MG63 (cell line): ENCODE measurements at regions not wholly inside any gene's neighbourhood (a gene's known extent, or its start where the extent isn't known, plus 50 kb on each side); places are given as distances from the start of the nearest gene placed in this dataset.
"Not testable (repeated sequence)": the region's sequence is repeated elsewhere in the genome, so short reads cannot be mapped to it uniquely, and the experiment has no call there.

ENCODE experiments used
- DNase-seq: peaks from one replicate; pipeline ENCODE4 v3.0.0-alpha.2; 2020
- H3K27me3 ChIP-seq: fragments of 250-450 bp; sonication (Bioruptor Pico); 2 replicates; pipeline ENCODE4 v1.5.1; 2020; ENCODE audit warnings: mild to moderate bottlenecking, moderate library complexity
- H3K36me3 ChIP-seq: fragments of 250-450 bp; sonication (Bioruptor Pico); 2 replicates; pipeline ENCODE4 v1.5.1; 2020; ENCODE audit warnings: mild to moderate bottlenecking, moderate library complexity
- H3K4me3 ChIP-seq: fragments of 250-450 bp; sonication (Bioruptor Pico); 2 replicates; pipeline ENCODE4 v1.5.1; 2020; ENCODE audit warnings: mild to moderate bottlenecking, moderate library complexity
- H3K9me3 ChIP-seq: fragments of 250-450 bp; sonication (Bioruptor Pico); 2 replicates; pipeline ENCODE4 v1.5.1; 2020; ENCODE audit warnings: mild to moderate bottlenecking, moderate library complexity

- H3K9me3 ChIP-seq, DNase-seq, H3K27me3 ChIP-seq, H3K4me3 ChIP-seq, H3K36me3 ChIP-seq: not testable (repeated sequence)
Measured at GRCh38 chr5:11392-11791, 80.6 kb upstream of the PLEKHG4B start.

- no peaks in the 10 kb centered on the region for H3K36me3 ChIP-seq
- DNase-seq, result no peak
- no peaks in the 10 kb centered on the region for H3K9me3 ChIP-seq
- no peaks in the 10 kb centered on the region for H3K27me3 ChIP-seq
- no peak overlapping the region for H3K4me3 ChIP-seq
Measured at GRCh38 chr5:11898-12297, 80.1 kb upstream of the PLEKHG4B start.

- no peaks in the 10 kb centered on the region for H3K9me3 ChIP-seq
- H3K36me3 ChIP-seq, result no peaks in the 10 kb centered on the region
- no peak for DNase-seq
- 0 out of 2 replicates have a peak, but pooled peaks cover 4% of the 10 kb centered on the region for H3K27me3 ChIP-seq
- H3K4me3 ChIP-seq, result no peak overlapping the region
Measured at GRCh38 chr5:13234-13633, 78.7 kb upstream of the PLEKHG4B start.

GRCh38 chr5:14676-15075 lies 77.3 kb upstream of the PLEKHG4B start:
- DNase-seq, H3K36me3 ChIP-seq, H3K4me3 ChIP-seq, H3K27me3 ChIP-seq, H3K9me3 ChIP-seq: not testable (repeated sequence)

- not testable (repeated sequence) for H3K4me3 ChIP-seq, H3K9me3 ChIP-seq, H3K27me3 ChIP-seq, DNase-seq, H3K36me3 ChIP-seq
Measured at GRCh38 chr5:20276-20675, 71.7 kb upstream of the PLEKHG4B start.

- peaks cover 9% of the 10 kb centered on the region; the same call in 1 of the 2 replicates for H3K27me3 ChIP-seq
- 0 out of 2 replicates have a peak, but pooled peaks cover 2% of the 10 kb centered on the region for H3K9me3 ChIP-seq
- H3K4me3 ChIP-seq, result no peak overlapping the region
- no peaks in the 10 kb centered on the region for H3K36me3 ChIP-seq
- peak; percentile 32 for DNase-seq
Measured at GRCh38 chr5:21654-22233, 70.2 kb upstream of the PLEKHG4B start.

- DNase-seq, H3K36me3 ChIP-seq, H3K9me3 ChIP-seq, H3K4me3 ChIP-seq: not testable (repeated sequence)
- H3K27me3 ChIP-seq, result 0 out of 2 replicates have a peak, but pooled peaks cover 12% of the 10 kb centered on the region
Measured at GRCh38 chr5:23907-24306, 68.1 kb upstream of the PLEKHG4B start.

- not testable (repeated sequence) for H3K36me3 ChIP-seq, H3K4me3 ChIP-seq, DNase-seq, H3K9me3 ChIP-seq
- peaks cover 12% of the 10 kb centered on the region; the same call in 1 of the 2 replicates for H3K27me3 ChIP-seq
Measured at GRCh38 chr5:25067-25466, 66.9 kb upstream of the PLEKHG4B start.

GRCh38 chr5:30131-30530 lies 61.8 kb upstream of the PLEKHG4B start:
- no peaks in the 10 kb centered on the region for H3K9me3 ChIP-seq
- no peak overlapping the region for H3K4me3 ChIP-seq
- H3K36me3 ChIP-seq, result no peaks in the 10 kb centered on the region
- DNase-seq, result no peak
- peaks cover 30% of the 10 kb centered on the region for H3K27me3 ChIP-seq

- H3K36me3 ChIP-seq, H3K9me3 ChIP-seq, DNase-seq, H3K4me3 ChIP-seq: not testable (repeated sequence)
- peaks cover 30% of the 10 kb centered on the region for H3K27me3 ChIP-seq
Measured at GRCh38 chr5:30556-30955, 61.4 kb upstream of the PLEKHG4B start.

- peaks cover 24% of the 10 kb centered on the region for H3K27me3 ChIP-seq
- no peak for DNase-seq
- no peaks in the 10 kb centered on the region; the same call in 1 of the 2 replicates for H3K9me3 ChIP-seq
Measured at GRCh38 chr5:32165-32564, 59.8 kb upstream of the PLEKHG4B start.

GRCh38 chr5:35521-35920 lies 56.4 kb upstream of the PLEKHG4B start:
- not testable (repeated sequence) for DNase-seq, H3K9me3 ChIP-seq, H3K36me3 ChIP-seq, H3K4me3 ChIP-seq
- peaks cover 34% of the 10 kb centered on the region for H3K27me3 ChIP-seq

More at GRCh38 chr5:32165-32564, 59.8 kb upstream of the PLEKHG4B start:
- no peak overlapping the region for H3K4me3 ChIP-seq
- H3K36me3 ChIP-seq, result no peaks in the 10 kb centered on the region

- not testable (repeated sequence) for H3K4me3 ChIP-seq, H3K36me3 ChIP-seq, DNase-seq, H3K9me3 ChIP-seq
- H3K27me3 ChIP-seq, result peaks cover 32% of the 10 kb centered on the region
Measured at GRCh38 chr5:37207-37606, 54.8 kb upstream of the PLEKHG4B start.

GRCh38 chr5:39979-40583 lies 51.9 kb upstream of the PLEKHG4B start:
- H3K27me3 ChIP-seq, result peaks cover 24% of the 10 kb centered on the region
- no peak for DNase-seq
- H3K4me3 ChIP-seq, result no peak overlapping the region
- no peaks in the 10 kb centered on the region for H3K36me3 ChIP-seq
- H3K9me3 ChIP-seq, result no peaks in the 10 kb centered on the region; the same call in 1 of the 2 replicates
